HG03432 (cell line): ENCODE measurements at regions not wholly inside any gene's neighbourhood (a gene's known extent, or its start where the extent isn't known, plus 50 kb on each side); places are given as distances from the start of the nearest gene placed in this dataset.

ENCODE experiments used
- ATAC-seq: cut with Tn5 transposase; IDR thresholded peaks from one replicate; pipeline ENCODE4 v1.9.1; 2021; ENCODE audit warnings: mild to moderate bottlenecking, moderate library complexity; ENCODE audit not compliant: unreplicated experiment

DNA sequence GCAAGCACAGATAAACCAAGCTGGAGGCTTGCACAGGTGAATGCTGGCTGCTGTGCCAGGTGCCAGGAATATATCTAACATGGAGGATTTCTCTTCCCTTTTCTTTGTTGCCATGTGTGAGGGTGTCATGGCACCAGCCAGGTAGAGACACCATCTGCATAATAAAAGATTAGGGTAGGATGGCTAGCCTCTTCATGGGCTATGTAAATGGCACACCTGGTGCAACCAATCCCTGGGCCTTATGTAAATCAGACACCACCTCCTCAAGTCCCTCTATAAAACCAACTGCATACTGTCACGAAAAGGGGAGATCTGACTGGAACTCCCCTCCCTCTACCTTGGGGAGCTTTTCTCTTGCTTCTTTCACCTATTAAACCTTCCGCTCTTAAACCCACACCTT lies 322.5 kb upstream of the POM121L12 start:
- ATAC-seq: no peak

DNA sequence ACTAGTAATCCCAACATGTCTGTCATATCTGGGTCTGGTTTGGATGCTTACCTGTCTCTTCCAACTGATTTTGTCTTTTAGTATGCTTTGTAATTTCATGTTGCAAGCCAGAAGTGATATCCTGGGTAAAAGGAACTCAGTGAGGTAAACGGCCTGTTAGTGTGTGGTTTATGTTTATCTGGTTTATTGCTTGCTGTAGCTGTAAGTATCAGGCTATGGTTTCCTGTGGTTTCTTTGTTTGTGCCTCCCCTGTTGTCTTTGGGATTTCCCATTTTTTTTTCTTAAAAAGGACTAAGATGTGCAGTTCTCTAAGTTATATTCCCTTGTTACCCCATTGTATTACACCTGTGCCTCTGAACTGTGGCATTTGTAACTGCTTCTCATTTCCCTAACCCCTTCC lies 323.5 kb upstream of the POM121L12 start:
- ATAC-seq: no peak

DNA sequence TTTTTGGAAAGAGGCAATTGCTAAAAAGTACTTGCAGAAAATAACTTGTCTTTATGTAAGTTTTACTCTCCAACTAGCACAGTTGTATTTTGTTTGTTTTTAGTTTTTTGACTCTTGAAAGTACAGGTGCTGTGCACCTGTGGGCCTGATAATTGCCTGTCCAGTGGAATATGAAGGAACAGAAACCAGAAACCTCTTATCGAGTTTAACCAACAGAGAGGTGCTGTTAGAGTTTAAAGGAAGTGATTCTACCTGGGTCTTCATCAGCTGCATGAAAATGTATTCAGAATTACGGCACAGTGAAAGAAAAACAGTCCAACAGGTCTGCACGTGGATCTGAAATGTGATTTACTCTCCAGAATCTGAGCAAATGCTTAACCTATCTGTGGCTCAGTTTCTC lies 326.6 kb upstream of the POM121L12 start:
- peak; percentile 58 for ATAC-seq

DNA sequence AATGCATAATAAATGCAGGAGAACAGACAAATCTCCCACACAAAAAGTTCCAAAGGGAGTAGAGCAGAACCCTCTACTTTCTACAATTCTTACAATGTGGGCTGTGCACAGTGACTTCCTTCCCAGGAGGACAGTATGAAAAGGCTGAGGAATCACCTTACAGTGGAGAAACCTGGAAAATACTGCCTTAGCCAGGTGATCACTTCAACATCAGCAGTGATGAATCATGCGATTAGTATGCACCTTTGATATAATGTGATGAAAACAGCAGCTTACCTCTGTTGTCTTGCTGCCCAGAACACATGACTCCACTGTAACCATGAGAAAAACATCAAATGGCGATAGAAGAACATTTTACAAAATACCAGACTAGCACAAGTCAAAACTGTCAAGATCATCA lies 329.7 kb upstream of the POM121L12 start:
- ATAC-seq: no peak

DNA sequence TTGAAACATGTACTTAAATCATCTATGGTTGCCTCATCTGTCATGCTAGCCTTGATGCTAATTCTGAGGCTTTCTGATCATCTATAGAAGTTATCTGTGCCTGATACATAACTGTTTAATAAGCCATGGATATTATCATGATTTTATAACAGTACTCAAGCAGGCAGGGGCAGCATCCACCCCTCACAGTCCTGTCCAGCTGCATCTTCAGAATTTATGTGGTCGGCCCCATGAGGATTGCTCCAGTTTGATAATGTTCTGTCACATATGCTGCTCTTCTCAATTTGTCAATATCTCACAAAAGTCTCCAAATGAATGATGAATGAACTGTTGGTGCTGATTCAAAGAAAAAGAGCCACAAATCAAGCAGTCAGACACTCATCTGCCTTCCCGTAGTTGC lies 335.1 kb upstream of the POM121L12 start:
- no peak for ATAC-seq

DNA sequence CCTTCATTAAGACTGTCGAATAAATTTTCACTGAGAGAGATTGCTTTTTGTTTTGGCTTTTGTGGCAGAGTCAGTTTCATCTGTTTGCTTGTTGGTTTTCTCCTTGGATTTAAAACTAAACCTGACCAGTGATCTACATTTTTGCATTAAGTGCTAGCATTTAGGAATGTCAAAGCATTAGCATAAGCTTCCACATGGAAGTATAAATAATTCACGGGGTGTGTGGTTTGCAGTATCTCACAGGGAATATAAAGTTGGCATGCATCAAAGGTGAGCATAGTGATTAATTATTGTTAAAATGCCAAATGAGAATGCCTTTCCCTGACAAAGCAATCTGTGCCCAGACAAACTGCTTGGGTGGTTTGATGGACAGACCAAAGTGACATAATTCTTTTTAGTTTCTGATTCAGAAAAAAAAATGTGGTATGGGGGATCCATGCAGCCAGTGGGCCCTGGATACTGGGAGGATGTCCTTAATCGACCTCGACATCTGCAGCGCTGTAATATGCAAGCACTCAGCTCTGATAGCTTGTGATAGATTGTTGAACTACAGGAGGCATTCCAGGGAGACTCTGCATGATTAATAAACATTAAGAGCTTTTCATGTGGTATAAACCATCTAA lies 339.3 kb upstream of the POM121L12 start:
- no peak for ATAC-seq

DNA sequence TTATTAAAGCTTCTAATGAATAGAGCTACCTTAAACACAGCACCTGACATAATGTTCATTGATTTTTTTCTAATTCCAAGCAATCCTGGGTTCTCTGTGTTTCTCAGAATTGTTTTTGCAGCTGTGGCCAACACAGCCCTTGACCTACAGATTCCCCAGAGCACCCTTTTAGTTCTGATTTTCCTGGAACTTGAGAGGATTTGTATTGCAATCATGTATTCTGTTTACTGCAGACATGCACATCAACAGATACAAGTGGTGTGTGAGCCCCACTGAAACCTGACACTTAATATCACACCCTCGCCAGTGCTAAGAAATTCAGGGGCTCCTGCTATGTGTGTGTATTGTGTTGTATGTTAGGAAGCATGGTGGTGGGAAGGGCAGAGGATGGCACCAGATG lies 344.2 kb upstream of the POM121L12 start:
- ATAC-seq: no peak

DNA sequence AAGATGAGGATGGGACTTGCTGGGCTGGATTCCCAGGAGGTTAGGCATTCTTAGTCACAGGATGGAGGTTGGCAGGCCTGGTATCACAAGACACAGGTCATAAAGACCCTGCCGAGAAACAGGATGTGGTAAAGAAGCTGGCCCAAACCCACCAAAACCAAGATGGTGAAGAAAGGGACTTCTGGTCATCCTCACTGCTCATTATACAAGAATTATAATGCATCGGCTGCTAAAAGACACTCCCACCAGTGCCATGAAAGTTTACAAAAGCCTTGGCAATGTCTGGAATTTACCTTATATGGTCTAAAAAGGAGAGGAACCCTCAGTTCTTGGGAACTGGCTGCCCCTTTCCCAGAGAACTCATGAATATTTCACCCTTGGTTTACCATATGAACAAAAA lies 345.5 kb upstream of the POM121L12 start:
- ATAC-seq: no peak

DNA sequence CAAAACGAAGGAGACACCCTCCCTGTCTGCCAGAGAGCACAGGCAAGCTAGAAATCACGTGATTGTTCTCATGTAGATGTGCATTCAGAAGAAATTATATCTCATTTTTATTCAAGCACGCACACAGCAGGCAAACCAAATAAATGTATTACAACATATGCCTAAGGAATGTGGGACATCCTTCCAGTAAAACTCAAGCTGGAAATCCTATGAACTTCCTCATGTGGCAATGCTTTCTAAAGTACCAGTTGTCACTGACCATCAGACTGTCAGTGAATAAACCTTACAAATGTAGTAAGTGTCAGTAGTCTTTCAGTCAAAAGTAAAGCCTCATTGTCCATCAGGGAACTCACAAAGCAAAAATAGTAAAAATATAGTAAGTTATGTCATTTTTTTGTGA lies 350.1 kb upstream of the POM121L12 start:
- no peak for ATAC-seq

DNA sequence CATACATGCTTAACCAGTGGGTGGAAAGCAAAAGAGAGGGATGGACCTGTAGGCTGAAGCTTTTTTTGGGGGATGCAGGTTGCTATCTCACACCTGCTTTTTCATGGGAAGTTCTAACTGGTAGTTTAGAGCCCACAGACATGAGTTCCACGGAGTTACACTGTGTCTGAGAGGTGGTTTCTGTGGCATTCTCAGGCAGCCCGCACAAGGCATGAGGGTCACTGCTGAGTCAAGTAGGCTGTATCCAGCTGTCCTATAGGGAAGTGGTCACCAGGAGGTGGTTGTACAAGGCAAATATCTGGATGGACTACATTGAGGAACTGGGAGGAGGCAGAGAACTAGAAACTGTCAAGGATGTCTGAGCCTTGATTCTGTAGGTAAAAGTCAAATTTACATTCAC lies 351.0 kb upstream of the POM121L12 start:
- no peak for ATAC-seq

DNA sequence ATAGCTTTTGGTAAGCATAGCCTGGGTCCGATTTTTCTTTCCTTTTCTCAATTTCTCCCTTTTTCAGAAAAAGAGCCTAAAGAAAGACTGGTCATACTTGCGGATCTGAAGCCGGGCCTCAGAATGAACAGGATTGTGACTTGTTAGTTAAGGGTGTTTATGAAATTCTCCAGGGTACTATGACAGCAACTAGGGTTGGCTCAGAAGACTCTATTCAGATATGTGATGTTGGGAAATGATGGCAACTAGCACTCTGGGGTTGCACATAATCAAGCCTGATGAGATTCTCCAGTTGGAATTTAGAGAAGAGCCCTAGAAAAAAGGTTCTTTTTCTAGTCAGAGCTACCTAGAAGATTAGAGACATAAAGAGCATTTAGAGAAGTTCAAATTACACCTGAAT lies 352.4 kb upstream of the POM121L12 start:
- no peak for ATAC-seq

DNA sequence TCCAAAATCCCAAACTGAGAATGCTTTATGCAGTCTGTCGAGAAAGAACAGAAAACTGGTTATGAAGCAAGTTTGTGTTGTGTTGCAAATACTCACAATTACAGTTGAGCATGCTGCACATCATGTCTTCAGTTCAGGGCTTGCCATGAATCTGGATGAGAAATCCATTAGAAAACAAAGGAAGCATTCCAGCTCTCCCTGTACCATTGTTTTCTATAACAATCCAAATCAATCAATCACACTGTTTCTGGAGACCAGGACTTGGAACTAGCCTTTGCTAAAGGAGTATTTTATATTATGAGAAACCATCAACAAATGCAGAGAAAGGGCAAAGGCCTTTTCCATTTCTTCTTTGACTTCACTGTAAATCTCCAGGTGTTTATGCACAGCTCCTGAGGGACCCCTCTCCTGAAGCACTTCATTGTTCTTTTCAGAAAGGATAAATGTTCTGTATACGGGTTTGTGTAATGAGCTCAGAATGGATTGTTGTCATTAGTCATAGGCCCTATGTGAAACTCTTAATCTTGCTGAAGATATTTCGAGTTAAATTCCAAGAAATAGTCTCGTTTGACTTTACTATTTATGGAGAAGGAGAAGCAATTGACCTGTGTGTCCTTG lies 364.7 kb upstream of the POM121L12 start:
- ATAC-seq: no peak

DNA sequence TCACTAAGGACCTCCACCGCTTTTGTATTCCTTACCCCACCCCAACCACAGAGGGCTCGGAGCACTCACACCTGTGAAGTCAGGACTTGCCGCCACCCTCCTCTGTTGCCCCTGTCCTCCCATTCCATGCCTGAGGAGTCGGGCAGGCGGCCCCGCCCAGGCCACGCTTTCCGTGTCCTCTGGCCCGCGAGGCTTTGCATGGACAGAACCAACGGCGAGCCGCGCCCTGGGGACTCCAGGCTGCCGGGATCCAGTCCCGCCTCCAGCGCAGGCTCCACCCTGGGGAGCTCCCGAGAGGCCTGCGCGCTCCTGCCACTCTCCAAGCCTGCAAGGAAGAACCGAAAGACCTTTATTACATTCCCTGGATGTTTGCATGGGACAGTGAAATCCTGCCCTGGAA lies 366.4 kb upstream of the POM121L12 start:
- ATAC-seq: no peak

DNA sequence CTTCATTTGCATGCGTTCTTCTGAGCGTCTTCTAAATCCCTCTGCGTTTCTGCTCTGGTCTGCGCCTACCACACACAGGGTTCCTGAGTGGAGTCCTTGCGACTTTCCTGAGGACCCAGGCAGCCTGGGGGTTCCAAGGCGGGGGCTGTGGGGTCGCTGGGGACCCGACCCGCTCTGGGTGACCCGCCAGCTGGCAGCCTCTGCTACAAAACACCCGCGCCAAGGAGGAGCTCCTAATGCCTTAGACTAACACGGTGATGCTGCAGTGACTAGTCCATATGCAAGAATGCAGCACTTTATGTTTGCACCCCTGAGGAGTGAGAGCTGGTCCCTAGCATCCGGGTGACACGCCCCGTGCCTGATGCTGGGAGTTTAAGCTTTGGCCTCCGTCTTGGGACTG lies 367.0 kb upstream of the POM121L12 start:
- no peak for ATAC-seq

DNA sequence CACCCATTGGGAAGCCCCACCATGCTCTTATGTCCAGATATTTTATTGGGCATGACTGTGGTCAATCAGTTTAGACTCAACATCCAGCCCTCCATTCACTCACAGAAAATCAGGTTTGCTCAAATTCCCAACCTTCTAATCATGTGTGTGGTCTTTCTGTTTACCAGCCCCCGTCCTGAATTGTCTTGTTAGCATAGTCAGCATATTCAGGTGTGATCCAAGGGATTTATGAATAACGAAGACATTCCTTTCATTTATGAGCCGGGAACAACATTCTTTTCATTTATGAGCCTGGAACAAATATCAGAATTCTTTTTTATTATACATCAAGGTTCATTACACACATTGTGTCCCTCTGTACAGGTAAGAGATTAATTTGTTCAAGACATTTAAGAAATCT lies 376.3 kb upstream of the POM121L12 start:
- no peak for ATAC-seq

DNA sequence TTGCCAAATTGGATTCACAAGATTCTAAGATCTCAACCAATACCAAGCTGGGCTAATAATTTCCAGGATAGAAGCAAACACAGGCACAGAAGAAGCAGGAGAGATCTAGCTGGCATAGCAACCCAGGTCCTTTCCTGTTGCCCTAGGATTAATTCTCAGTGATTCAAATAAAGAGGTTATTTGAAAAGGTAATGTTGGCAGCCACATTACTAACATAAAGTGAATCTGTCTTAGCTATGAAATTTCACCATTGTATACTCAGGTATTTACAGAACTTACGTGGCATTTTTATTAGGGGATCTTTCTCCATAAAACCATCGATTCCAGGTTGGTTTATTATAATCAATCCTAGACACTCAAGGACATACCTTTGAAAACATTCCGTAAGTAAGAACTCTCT lies 379.3 kb upstream of the POM121L12 start:
- ATAC-seq: no peak

DNA sequence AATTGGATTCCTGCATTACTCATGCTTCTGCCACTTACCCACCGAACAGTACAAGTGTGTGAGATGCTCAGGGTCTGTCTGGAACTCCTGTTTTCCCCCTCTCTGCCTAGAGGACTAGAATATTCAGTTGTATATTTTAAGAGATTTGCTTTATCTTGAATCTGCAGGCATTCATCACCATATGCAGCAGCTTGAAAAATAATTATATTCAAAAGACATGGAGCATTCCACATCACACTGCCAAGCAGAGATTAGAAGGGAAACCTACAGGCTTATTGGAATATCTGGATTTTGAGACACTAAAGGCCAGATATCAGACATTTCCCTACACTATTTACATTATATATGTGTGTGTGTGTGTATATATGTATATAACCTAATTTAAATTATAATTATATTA lies 382.8 kb upstream of the POM121L12 start:
- no peak for ATAC-seq

DNA sequence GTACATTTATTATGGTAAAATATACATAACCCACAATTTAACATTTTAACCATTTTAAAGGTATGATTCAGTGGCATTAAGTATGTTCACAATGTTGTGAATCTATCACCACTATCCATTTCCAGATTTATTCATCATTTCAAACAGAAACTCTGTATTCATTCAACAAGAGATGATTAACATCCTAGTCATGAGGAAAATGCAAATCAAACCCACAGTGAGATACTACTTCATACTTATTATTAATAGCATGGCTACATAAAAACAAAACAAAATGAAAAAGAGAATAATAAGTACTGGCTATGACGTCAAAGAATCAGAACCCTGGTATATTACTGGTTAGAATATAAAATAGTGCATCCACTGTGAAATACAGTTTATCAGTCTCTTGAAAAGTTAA lies 386.6 kb upstream of the POM121L12 start:
- ATAC-seq: no peak

DNA sequence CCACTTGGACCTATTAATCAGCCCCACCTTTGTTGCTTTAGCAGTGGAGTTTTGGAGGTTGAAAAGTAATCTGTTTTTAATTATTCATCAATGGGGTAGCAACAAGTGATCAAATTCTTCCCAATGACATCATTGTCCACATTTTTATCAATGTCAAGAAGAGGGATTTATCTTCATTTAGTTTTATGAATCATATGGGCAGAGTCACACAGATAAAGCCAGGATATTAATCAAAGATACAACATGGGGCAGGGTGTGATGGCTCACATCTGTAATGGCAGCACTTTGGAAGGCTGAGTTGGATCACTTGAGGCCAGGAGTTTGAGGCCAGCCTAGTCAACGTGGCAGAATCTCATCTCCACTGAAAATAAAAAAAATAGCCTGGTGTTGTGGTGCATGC lies 388.4 kb upstream of the POM121L12 start:
- ATAC-seq: no peak

DNA sequence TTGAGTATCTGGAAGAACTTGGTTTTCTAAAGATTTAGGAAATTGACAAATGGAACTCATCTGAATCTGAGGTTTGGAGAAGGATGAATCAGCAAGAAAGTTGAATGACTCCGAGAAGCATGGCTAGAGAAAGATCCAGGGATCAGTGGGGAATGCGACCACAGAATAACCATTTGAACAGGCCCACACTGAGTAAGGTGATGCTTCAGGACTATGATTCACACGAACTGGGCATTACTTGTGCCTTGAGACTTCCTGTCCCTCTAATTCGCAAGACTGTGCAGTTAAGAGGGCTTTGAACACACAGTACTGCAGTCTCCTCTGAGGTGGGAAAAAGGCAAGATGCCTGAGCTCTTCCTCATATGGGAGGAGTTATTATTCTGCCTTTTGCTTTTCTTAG lies 395.5 kb upstream of the POM121L12 start:
- no peak for ATAC-seq

DNA sequence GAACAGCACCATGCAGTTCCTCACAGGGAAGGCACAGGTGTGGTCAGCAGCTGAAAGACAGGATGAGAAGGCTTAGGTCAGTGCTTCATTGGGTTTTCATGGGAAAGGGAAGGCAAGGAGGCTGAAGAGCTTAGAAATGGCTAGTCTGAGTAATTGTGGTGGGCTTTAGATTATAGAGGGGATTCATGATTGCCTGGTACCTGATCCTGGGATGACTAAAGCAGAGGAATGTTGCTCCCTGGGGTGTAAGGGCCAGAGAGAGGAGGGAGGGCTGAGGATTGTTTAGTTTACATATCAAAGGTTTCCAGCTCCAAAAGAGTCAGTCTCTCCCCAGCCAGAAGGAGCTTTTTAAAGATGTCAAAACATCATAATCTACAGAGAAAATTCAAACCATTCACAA lies 396.3 kb upstream of the POM121L12 start:
- ATAC-seq: no peak

DNA sequence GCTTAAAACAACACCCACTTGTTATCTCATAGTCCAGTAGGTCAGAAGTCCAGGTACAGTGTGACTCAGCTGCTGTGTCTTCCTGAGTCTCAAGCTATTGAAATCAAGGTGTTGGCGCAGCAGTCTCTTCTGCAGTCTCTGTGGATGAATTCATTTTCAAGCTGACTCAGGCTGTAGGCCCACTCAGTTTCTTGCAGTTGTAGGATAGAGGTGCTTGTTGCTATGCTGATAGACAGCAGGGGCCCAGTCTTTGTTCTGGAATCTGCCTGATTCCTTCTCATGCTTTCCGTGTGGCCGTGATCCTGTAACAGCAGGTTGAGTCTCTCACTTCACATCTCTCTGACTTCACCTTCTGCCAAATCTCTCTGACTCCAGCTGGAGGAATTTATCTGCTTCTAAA lies 400.4 kb upstream of the POM121L12 start:
- ATAC-seq: no peak

DNA sequence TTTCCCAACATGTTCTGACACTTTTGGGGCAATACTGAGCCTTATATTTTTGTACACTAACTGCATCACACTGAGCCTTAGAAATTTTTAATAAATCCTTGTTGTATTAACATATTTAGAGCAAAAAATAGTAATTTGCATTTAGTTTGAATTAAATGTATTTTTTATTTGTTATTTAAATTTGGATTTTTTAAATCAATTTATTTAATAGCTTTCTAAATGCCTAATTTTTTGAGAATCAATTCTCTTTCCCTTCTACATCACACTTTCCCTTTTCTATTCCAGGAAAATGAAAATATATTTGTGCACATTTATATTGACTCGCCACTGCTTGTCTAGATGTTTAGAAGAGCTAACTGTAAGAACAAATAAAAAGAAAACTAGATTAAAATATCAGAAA lies 414.6 kb upstream of the POM121L12 start:
- ATAC-seq: no peak
